ENCODE measurements at regions not wholly inside any gene's neighbourhood (a gene's known extent, or its start where the extent isn't known, plus 50 kb on each side); places are given as distances from the start of the nearest gene placed in this dataset.

DNA sequence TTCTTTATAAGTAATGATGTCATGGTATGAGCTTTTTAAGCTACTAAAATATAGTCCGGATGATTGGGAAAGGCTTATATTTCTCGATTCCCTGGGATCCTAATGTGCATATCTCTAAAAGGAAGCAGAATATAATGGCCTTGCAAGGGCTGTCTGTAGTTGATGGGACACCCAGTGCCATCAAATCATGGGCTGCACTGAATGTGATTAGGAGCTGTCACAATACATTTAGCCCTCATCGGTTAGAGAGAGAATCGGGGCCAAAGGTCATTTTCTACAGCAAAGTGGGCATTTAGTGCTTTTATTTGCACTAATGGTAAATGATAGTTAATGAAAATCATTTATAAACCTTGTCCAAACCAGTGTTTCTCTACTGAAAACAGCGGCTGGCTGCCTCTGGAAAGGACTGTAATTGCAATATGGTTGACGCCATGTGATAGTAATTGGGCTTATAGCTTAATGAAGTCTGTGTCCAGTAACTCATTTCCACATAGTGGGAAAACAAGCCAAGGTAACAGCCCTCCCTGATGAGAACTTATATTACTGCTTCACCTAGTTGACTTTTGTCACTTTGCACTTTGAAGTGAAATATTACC lies 265.0 kb upstream of the AZI2 start:
- H2AFZ ChIP-seq (ENCODE audit: low read length) = no peak overlapping the region
- no peak overlapping the region for H2BK15ac ChIP-seq (ENCODE audit: low read length)
- no peak overlapping the region for H3K18ac ChIP-seq (ENCODE audit: extremely low read depth, low read length)
- DNase-seq (ENCODE audit: low read depth in 1 of 2, low spot score in 2 of 2) (no peak), FAIRE-seq (no peak)
- H4K5ac ChIP-seq (ENCODE audit: insufficient read length, low read depth, low read length) = no peak overlapping the region
- no peak overlapping the region for H4K91ac ChIP-seq (replicated peaks; ENCODE audit: insufficient read length, low read length)
- H4K8ac ChIP-seq (ENCODE audit: extremely low read depth, insufficient read depth, low read length) = no peak overlapping the region
- H3K27ac ChIP-seq (ENCODE audit: low read depth, low read length) = no peak overlapping the region
- ChIA-PET CTCF (ENCODE audit: partially characterized antibody) (interaction anchor here (0.5 to 1.0 kb wide), 3 partner anchors 54 to 1977 kb away, joined by 3 to 5 read pairs (median 3); no protein-coding TSS in a partner anchor), POLR2A (ENCODE audit: partially characterized antibody) (no interaction called here)
- no peaks in the 10 kb centered on the region; the same call in 1 of the 2 replicates for H3K79me1 ChIP-seq (ENCODE audit: low read depth, low read length)
- H3K9ac ChIP-seq (replicated peaks in 1 of 4; ENCODE audit: extremely low read depth in 1 of 4, low read depth in 3 of 4, low read length in 3 of 4) = no peak overlapping the region
- H3K79me2 ChIP-seq (ENCODE audit: control insufficient read depth in 1 of 2, insufficient read depth in 2 of 2, low read length in 2 of 2) = no peaks in the 10 kb centered on the region
- WGBS, 2 experiments (ENCODE audit: extremely low coverage in 1 of 2, insufficient coverage in 1 of 2, insufficient read length in 1 of 2, insufficient replicate concordance in 2 of 2, low coverage in 1 of 2, low lambda C conversion rate in 2 of 2, missing lambda C conversion rate in 1 of 2) = 90% methylated on average over 6 of the region's 6 CpGs; no CpG with 5 or more reads in 1 of the 2 experiments
- no peaks in the 10 kb centered on the region for H3K36me3 ChIP-seq (ENCODE audit: control insufficient read depth in 2 of 4, insufficient read depth in 4 of 4, low read length in 3 of 4)
- no peaks in the 10 kb centered on the region for H3K9me3 ChIP-seq (ENCODE audit: insufficient read depth in 2 of 2, low read depth in 1 of 2, low read length in 1 of 2)
- H2BK12ac ChIP-seq (ENCODE audit: low read depth, low read length) = no peak overlapping the region
- H2AK5ac ChIP-seq (ENCODE audit: low read depth, low read length) = no peak overlapping the region
- H3K4me3 ChIP-seq (ENCODE audit: extremely low read depth in 1 of 4, insufficient read depth in 2 of 4, low read depth in 3 of 4, low read length in 4 of 4) = no peak overlapping the region
- H4K20me1 ChIP-seq (replicated peaks in 1 of 2; ENCODE audit: control insufficient read depth in 1 of 2, insufficient read depth in 2 of 2, low read length in 2 of 2) = no peaks in the 10 kb centered on the region
- H2BK120ac ChIP-seq (replicated peaks; ENCODE audit: low read depth, low read length) = no peak overlapping the region
- no peaks in the 10 kb centered on the region for H3K23me2 ChIP-seq (ENCODE audit: low read depth, low read length)
- H3K4ac ChIP-seq (replicated peaks; ENCODE audit: insufficient read length, low read depth, low read length) = no peak overlapping the region
- no peak overlapping the region for H3K23ac ChIP-seq (ENCODE audit: insufficient read length)
- H3K56ac ChIP-seq (replicated peaks; ENCODE audit: insufficient read length, low read depth, low read length) = no peak overlapping the region
- no peak overlapping the region for H2BK20ac ChIP-seq (ENCODE audit: low read length)
- H3K4me2 ChIP-seq (ENCODE audit: insufficient read depth in 1 of 2, low read depth in 2 of 2, low read length in 2 of 2) = no peak overlapping the region
- no peak overlapping the region for H3K14ac ChIP-seq (ENCODE audit: insufficient read length)
- H2BK5ac ChIP-seq (ENCODE audit: low read depth, low read length) = no peak overlapping the region
- peaks cover 0 to 8% (median 7%) of the 10 kb centered on the region in 4 experiments; a peak in 4 of 7 replicates for H3K4me1 ChIP-seq (replicated peaks in 1 of 4; ENCODE audit: control insufficient read depth in 3 of 4, insufficient read depth in 4 of 4, low read length in 3 of 4)
- H3K27me3 ChIP-seq (replicated peaks in 1 of 4; ENCODE audit: control insufficient read depth in 3 of 4, extremely low read depth in 1 of 4, insufficient read depth in 3 of 4, low read length in 3 of 4) = no peaks in the 10 kb centered on the region
- TF ChIP-seq, protein P1, sequence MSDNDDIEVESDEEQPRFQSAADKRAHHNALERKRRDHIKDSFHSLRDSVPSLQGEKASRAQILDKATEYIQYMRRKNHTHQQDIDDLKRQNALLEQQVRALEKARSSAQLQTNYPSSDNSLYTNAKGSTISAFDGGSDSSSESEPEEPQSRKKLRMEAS (IDR thresholded peaks at IDR 0.05) = no peak
- TF ChIP-seq TAF1 (IDR thresholded peaks at IDR 0.05; ENCODE audit: low read depth, low read length) = no peak
- no peak for TF ChIP-seq SIN3A (conservative IDR thresholded peaks at IDR 0.05 in 1 of 2, IDR thresholded peaks at IDR 0.05 in 1 of 2; ENCODE audit: low read depth in 1 of 2, low read length in 2 of 2)
- no peak for TF ChIP-seq KDM1A (IDR thresholded peaks at IDR 0.05; ENCODE audit: borderline replicate concordance, low read length)
- TF ChIP-seq NRF1 (IDR thresholded peaks at IDR 0.05; ENCODE audit: low read depth, low read length) = no peak
- no peak for TF ChIP-seq EGR1 (IDR thresholded peaks at IDR 0.05; ENCODE audit: borderline replicate concordance, low read depth, low read length)
- TF ChIP-seq RAD21 (IDR thresholded peaks at IDR 0.05 in 1 of 2, conservative IDR thresholded peaks at IDR 0.05 in 1 of 2; ENCODE audit: low read depth in 2 of 2, low read length in 2 of 2) = no peak
- no peak for TF ChIP-seq POLR2AphosphoS5 (IDR thresholded peaks at IDR 0.05; ENCODE audit: low read depth, low read length)
- TF ChIP-seq POU5F1 (IDR thresholded peaks at IDR 0.05; ENCODE audit: low read depth, low read length) = no peak
- no peak for TF ChIP-seq BCL11A (IDR thresholded peaks at IDR 0.05; ENCODE audit: low read depth in 2 of 2, low read length in 2 of 2)
- no peak for TF ChIP-seq GTF2F1 (IDR thresholded peaks at IDR 0.05; ENCODE audit: borderline replicate concordance, low read depth, low read length)
- no peak for TF ChIP-seq CREB1 (IDR thresholded peaks at IDR 0.05)
- TF ChIP-seq SIRT6 (IDR thresholded peaks at IDR 0.05; ENCODE audit: low read length) = no peak

Measured in H1 (cell line).